Effector memory CD4-positive, alpha-beta T cell (primary cell): ENCODE measurements at regions not wholly inside any gene's neighbourhood (a gene's known extent, or its start where the extent isn't known, plus 50 kb on each side); places are given as distances from the start of the nearest gene placed in this dataset.

Experiments
- DNase-seq, 3 donors: peaks; one replicate each; pipeline ENCODE4 v3.0.0-alpha.2; 2020
- H3K27ac ChIP-seq: 2 replicates; pipeline ENCODE4 v1.7.0; 2013; ENCODE audit warnings: mild to moderate bottlenecking, low read length, moderate library complexity; ENCODE audit not compliant: insufficient read depth, poor library complexity, severe bottlenecking
- H3K27me3 ChIP-seq: replicated peaks from 2 replicates; pipeline ENCODE4 v1.7.0; 2013; ENCODE audit warnings: mild to moderate bottlenecking, low read length; ENCODE audit not compliant: insufficient read depth, control insufficient read depth, poor library complexity, severe bottlenecking
- H3K36me3 ChIP-seq: 2 replicates; pipeline ENCODE4 v1.7.0; 2013; ENCODE audit warnings: mild to moderate bottlenecking, low read length, moderate library complexity; ENCODE audit not compliant: control insufficient read depth, insufficient read depth
- H3K4me1 ChIP-seq: 2 replicates; pipeline ENCODE4 v1.7.0; 2013; ENCODE audit warnings: low read length, mild to moderate bottlenecking; ENCODE audit not compliant: control insufficient read depth, insufficient read depth, poor library complexity, severe bottlenecking
- H3K4me3 ChIP-seq: 2 replicates; pipeline ENCODE4 v1.7.0; 2013; ENCODE audit warnings: low read length, low read depth, mild to moderate bottlenecking; ENCODE audit not compliant: insufficient read depth, poor library complexity, severe bottlenecking
- H3K9me3 ChIP-seq: 2 replicates; pipeline ENCODE4 v1.7.0; 2013; ENCODE audit warnings: mild to moderate bottlenecking, low read length, moderate library complexity; ENCODE audit not compliant: control insufficient read depth

DNA sequence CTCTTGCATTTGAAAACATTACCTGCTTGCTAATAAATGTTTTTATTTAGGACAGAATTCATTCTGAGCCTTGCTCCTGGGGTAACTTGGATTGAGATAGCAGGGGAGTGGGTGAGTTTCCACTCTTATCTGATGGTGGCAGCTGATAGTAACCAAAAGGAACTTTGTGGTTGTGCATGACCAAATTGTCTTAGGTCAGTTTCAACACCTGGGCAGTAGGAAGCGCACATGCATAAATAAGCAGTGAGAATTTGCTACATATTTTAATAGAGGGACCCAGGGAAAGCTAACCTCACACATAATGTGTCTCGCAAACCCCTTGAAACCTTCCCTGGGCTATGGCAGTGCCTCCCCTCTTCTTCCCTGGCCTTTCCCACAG, 65.4 kb upstream of the XCR1 start:
- DNase-seq, result no peak
- H3K36me3 ChIP-seq, result no peaks in the 10 kb centered on the region
- peaks cover 10% of the 10 kb centered on the region for H3K4me1 ChIP-seq
- H3K27ac ChIP-seq, result no peak overlapping the region
- H3K9me3 ChIP-seq, result no peaks in the 10 kb centered on the region
- H3K27me3 ChIP-seq, result no peaks in the 10 kb centered on the region
- H3K4me3 ChIP-seq, result no peak overlapping the region

DNA sequence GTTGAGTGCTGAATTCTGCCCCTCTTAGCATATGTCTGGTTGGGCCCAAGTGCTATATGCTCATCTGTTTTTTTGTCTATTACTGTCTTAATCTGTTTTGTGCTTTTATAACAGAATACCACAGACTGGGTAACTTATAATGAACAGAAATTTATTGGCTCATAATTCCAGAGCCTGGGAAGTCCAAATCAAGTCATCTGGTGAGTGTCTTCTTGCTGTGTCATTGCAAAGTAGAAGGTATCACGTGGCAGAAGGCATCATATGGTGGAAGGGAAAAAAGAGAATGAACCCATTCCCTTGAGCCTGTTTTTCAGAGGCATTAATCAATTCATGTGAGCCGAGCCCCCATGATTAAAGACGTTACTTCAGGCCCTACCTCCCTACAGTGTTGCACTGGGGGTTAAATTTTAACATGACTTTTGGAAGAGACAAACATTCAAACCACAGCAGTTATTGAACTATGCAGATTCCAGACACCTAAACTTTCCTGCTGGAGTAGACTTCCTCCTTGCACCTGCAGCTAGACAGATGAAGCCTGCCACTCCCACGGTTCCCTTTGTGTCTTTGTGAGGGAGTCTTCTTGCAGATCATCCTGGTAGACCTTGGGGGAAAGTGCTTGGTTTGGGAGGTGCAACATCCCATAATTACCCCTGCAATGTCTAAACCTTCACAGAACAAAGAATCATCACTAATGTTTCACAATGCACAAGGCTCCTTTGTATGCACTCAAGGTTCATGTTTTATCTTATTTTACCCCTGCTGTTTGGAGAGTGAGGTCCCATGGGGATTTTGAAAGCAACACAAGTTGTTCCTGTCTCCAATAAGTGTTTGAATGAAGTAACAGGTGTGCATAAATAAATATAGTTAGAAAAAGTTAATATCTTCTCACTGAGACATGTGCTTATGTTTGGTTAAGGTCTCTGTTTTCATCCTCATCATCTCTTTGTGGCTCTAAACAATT, 64.7 kb upstream of the XCR1 start:
- no peaks in the 10 kb centered on the region for H3K27me3 ChIP-seq
- DNase-seq, result no peak
- H3K9me3 ChIP-seq, result no peaks in the 10 kb centered on the region
- H3K4me1 ChIP-seq, result peaks cover 3% of the 10 kb centered on the region
- H3K4me3 ChIP-seq, result no peak overlapping the region
- no peaks in the 10 kb centered on the region for H3K36me3 ChIP-seq
- H3K27ac ChIP-seq, result no peak overlapping the region

DNA sequence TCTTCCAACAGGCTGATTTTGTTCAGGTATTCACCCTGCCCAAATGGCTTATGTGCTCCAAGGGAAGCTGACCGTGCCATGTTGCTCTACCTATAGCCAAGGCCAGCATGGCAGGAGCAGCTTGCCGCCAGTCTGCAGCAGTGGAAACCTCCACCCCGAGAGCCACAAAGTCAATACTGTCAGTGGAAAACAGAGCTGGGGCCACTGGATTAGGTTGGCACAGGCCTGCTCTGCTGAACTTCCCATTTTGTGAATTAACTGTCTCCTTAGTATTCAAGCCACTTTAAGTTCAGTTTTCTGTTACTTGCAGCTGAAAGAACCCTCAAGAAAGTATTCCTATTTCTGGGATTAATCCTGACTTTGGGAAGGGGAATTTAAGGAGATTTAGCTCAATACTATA, 63.8 kb upstream of the XCR1 start:
- Histone ChIP-seq H3K27me3 (no peaks in the 10 kb centered on the region), H3K9me3 (no peaks in the 10 kb centered on the region), H3K4me3 (no peak overlapping the region), H3K36me3 (no peaks in the 10 kb centered on the region), H3K4me1 (no peaks in the 10 kb centered on the region), H3K27ac (no peak overlapping the region)
- no peak for DNase-seq

DNA sequence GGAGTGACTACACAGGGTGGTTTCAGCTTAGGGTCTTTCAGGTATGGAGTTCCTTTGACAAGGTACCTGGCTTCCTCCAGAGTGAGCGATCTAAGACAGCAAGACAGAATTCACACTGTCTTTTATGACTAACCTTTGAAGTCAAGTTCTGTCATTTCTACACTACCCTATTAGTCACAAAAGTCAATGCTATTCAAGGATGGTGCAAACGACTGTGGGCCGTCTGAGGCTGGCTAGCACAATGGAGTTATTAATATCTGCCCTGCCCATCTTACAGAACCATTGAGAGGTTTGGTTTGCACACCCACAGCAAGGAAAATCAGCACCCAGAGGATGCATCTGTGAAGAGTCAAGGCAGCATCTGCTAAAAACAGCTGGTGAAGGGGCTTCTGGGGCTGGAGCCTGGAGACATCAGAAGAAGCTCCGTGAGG, 62.9 kb upstream of the XCR1 start:
- no peak overlapping the region for H3K4me3 ChIP-seq
- H3K27ac ChIP-seq, result no peak overlapping the region
- DNase-seq, result no peak
- H3K27me3 ChIP-seq, result no peaks in the 10 kb centered on the region
- no peaks in the 10 kb centered on the region for H3K4me1 ChIP-seq
- H3K36me3 ChIP-seq, result no peaks in the 10 kb centered on the region
- no peaks in the 10 kb centered on the region for H3K9me3 ChIP-seq

DNA sequence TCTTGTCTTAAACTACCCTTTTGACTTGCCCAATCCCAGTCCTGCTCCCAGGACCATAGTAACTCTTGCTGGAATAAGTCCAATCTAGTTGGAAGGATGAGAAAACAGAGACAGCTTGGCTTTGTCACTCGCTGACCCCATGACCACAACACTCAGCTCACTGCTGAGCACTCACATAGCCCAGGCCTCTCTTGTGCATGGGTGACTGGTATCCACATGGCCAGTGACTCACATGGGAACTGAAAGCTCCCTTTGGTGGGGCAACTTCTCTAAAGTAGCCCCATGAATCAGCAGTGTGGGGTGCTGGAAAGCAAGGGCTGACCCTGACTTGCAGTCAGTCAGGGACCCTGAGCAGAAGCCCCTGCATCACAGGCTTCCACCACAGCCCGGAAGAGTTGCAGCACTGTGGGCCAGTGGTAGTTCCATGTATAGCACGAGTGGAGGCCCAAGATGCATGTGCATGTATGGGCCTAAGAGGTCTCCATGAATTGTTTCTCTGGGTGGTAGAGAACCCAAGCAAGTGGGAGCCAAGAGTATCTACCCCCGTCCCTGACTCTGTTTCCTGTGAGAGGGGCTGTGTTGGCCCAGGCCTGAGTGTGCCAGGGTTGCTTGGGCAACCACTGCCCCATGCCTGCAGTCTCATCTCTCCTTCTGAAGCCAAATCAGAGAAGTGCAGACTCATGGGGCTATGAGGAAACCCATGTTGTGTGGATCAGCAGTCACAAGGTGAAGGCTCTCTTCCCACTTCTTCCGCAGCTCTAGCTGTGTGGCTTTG, 62.1 kb upstream of the XCR1 start:
- H3K4me1 ChIP-seq, result no peaks in the 10 kb centered on the region
- DNase-seq, result no peak
- no peak overlapping the region for H3K4me3 ChIP-seq

DNA sequence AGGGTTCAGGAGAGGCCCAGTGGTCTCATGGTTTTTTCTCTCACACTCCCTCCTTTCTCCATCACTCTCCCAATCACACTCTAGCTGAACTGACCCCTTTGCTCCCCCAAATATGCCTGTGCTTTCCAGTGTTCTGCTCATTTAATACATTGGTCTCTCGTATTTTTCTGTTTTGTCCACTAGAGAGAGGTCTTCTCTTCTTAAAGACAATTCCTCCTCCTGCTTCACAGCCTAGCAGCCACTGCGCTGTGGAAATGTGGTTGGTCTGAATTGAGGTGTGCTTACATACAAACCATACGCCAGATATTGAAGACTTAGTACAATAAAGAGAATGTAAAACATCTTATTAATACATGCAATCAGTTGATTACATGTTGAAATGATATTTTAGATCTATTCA, 60.6 kb upstream of the XCR1 start:
- Histone ChIP-seq H3K9me3 (no peaks in the 10 kb centered on the region), H3K4me3 (no peak overlapping the region), H3K4me1 (no peaks in the 10 kb centered on the region), H3K27me3 (no peaks in the 10 kb centered on the region), H3K27ac (no peak overlapping the region), H3K36me3 (no peaks in the 10 kb centered on the region)
- no peak for DNase-seq

More for the DNA sequence above, 62.1 kb upstream of the XCR1 start:
- Histone ChIP-seq H3K9me3 (no peaks in the 10 kb centered on the region), H3K36me3 (no peaks in the 10 kb centered on the region), H3K27ac (no peak overlapping the region), H3K27me3 (no peaks in the 10 kb centered on the region)

DNA sequence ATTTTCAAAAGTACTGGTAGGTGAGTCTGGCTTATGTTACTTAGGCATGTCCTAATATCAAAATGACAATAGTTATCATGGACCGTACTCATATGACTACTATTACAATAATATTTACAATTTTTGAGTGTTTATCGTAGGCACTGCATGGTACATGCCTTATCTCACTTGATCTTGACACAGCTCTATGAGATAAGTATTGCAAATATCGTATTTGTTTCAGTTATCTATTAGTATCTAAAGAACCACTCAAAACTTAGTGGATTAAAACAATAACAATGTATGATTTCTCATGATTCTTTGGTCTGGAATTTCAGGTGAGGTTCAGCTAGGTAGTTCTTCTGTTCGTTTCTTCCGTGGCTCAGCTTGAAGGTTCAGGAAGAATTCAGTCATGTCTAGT, 59.7 kb upstream of the XCR1 start:
- Histone ChIP-seq H3K27ac (no peak overlapping the region), H3K4me1 (no peaks in the 10 kb centered on the region)
- no peak for DNase-seq

DNA sequence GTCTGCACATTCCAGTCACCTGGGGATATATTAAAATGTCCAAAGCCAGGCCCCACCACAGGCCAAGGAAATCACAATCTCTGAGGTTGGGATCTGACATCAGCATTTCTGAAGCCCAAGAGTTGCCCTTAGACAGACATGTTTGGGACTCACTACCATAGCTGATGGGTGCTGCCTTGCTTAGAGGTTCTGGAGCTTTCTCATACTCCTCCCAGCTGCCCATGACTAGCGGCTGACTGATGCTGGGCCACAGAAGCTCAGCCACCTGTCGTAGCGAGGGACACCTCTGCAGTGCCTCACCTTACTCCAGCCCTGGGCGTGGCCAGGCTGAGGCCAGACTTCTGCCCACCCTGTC, 58.8 kb upstream of the XCR1 start:
- H3K9me3 ChIP-seq, result no peaks in the 10 kb centered on the region
- no peaks in the 10 kb centered on the region for H3K36me3 ChIP-seq
- H3K27me3 ChIP-seq, result no peaks in the 10 kb centered on the region
- DNase-seq, result no peak
- no peaks in the 10 kb centered on the region for H3K4me1 ChIP-seq
- H3K27ac ChIP-seq, result no peak overlapping the region
- H3K4me3 ChIP-seq, result no peak overlapping the region

More for the DNA sequence above, 59.7 kb upstream of the XCR1 start:
- Histone ChIP-seq H3K27me3 (no peaks in the 10 kb centered on the region), H3K4me3 (no peak overlapping the region), H3K9me3 (no peaks in the 10 kb centered on the region), H3K36me3 (no peaks in the 10 kb centered on the region)

DNA sequence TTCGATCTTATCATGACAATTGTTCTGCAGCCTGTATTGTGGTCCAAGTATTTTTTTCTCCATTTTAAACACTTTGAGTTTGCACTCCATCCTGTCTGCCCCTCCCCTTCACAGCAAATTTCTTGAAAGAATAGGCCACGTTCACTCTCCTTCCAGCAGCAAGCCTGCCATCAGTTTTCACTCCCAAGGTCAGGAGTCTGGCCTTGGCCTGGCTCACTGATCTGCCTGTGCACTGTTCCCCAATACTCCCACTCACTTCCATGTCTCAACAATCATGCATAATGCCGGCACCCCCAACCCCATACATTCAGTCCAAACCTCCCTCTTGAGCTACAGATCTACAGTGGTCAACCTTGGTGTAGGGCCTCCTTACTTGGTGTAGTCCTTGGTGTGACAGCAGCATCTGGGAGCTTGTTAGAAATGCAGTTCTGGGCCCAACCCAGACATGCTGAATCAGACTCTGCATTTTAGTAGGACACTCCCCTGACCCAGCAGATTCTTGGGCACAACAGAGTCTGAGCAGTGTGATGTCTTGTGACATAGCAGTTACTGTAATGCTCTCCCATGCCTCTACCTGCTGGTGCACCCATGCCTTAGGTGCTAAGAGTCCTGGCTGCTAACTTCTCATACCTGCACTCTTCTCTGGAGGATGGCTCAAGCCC, 58.3 kb upstream of the XCR1 start:
- no peak overlapping the region for H3K27ac ChIP-seq
- H3K9me3 ChIP-seq, result no peaks in the 10 kb centered on the region
- H3K4me3 ChIP-seq, result no peak overlapping the region
- no peaks in the 10 kb centered on the region for H3K27me3 ChIP-seq
- no peak for DNase-seq
- H3K4me1 ChIP-seq, result no peaks in the 10 kb centered on the region
- H3K36me3 ChIP-seq, result no peaks in the 10 kb centered on the region

DNA sequence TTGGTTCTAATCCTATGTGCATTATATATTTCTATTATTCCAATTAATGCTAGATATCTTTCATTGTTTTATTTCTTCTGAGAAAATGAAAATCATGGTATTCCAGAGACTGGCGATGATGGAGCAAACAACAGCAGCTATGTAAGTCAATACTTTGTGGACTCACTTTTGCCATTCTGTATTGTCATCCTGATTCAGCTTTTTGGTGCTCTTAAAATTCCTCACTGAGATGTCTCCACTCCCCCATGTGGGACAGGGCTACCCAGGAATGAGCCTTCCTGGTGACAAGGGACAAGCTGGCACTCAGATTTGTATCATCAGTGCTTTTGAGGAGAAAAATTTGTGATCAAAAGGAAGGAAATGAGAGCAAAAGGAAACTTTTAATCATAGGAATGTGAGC, 56.7 kb upstream of the XCR1 start:
- Histone ChIP-seq H3K4me3 (no peak overlapping the region), H3K4me1 (no peaks in the 10 kb centered on the region), H3K9me3 (no peaks in the 10 kb centered on the region), H3K36me3 (no peaks in the 10 kb centered on the region), H3K27me3 (no peaks in the 10 kb centered on the region), H3K27ac (no peak overlapping the region)
- no peak for DNase-seq
